Right lobe of liver (tissue), 4 donors: ENCODE measurements at regions not wholly inside any gene's neighbourhood (a gene's known extent, or its start where the extent isn't known, plus 50 kb on each side); places are given as distances from the start of the nearest gene placed in this dataset.

Experiments
- POLR2A ChIP-seq: fragments of 450-650 bp; IDR thresholded peaks from one replicate; pipeline ENCODE4 v1.6.1; 2017; ENCODE audit warnings: antibody characterized with exemption, mild to moderate bottlenecking
- TF ChIP-seq, protein P1 (sequence below), 4 donors: fragments of 200-600 bp in 3 of 4; fragments of 450-650 bp in 1 of 4; IDR thresholded peaks; one replicate each; pipeline versions ENCODE4 v1.5.1 to v1.8.0; 2016 to 2022; ENCODE audit warnings: antibody characterized with exemption in 4 of 4, mild to moderate bottlenecking in 2 of 4
- donor health status: DM: no; HTN: no; CAD: no.
- donor health status: DM: no; HTN: no; CAD: no.
- donor health status: DM: no; HTN: yes; CAD: no.

DNA sequence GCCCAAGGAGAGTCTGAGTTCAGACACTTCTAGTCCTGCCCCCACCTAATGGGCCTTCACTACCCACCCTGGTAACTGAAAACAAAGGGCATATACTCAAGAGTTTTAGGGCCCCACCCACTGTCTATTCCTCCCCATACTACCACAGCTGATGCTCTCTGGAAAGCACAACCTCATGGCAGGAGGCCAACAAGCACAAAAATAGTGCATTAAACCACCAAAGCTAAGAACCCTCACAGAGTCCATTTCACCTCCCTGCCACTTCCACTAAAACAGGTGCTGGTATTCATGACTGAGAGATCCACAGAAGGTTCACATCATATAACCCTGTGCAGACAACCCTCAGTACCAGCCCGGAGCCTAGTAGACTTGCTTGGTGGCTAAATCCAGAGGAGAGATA lies 132.1 kb upstream of the ADGRB3 start:
- TF ChIP-seq, protein P1, sequence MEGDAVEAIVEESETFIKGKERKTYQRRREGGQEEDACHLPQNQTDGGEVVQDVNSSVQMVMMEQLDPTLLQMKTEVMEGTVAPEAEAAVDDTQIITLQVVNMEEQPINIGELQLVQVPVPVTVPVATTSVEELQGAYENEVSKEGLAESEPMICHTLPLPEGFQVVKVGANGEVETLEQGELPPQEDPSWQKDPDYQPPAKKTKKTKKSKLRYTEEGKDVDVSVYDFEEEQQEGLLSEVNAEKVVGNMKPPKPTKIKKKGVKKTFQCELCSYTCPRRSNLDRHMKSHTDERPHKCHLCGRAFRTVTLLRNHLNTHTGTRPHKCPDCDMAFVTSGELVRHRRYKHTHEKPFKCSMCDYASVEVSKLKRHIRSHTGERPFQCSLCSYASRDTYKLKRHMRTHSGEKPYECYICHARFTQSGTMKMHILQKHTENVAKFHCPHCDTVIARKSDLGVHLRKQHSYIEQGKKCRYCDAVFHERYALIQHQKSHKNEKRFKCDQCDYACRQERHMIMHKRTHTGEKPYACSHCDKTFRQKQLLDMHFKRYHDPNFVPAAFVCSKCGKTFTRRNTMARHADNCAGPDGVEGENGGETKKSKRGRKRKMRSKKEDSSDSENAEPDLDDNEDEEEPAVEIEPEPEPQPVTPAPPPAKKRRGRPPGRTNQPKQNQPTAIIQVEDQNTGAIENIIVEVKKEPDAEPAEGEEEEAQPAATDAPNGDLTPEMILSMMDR (IDR thresholded peaks at IDR 0.05), result no peak
- TF ChIP-seq POLR2A, result no peak
